NCI-H2081 (cell line): ENCODE measurements at regions not wholly inside any gene's neighbourhood (a gene's known extent, or its start where the extent isn't known, plus 50 kb on each side); places are given as distances from the start of the nearest gene placed in this dataset.

Experiments used
- DNase-seq, 2 experiments: peaks; one replicate each; lab custom pipeline; 2025; lab: John Stamatoyannopoulos, UW

- no peak for DNase-seq
Observed at GRCh38 chr5:67407979-67408378, 211.4 kb upstream of the CD180 start.

- DNase-seq = no peak
Observed at GRCh38 chr5:67405755-67406154, 209.2 kb upstream of the CD180 start.

- DNase-seq = no peak
Observed at GRCh38 chr5:67405101-67405364, 208.4 kb upstream of the CD180 start.

GRCh38 chr5:67404256-67405100 lies 207.9 kb upstream of the CD180 start:
- DNase-seq = peak in 1 of 2 experiments; percentile 35

DNA sequence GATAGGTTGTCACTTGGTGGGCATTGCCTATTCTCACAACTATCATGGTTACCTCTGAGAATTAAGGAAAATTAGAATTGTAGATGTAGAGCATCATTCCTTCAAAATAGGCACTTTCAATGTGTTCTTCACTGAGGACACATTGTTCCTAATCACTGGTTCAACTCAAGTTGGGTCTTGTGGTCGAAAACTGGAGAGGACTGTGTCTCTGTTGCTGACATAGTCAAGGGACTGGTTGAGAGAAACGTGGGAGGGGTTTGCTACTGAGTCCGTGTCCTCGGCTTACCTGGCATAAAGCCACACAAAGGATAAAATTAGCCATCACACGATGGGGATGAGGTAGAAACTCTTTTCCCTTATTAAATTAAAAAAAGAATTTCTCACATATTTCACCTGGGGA lies 205.9 kb upstream of the CD180 start:
- no peak for DNase-seq

DNA sequence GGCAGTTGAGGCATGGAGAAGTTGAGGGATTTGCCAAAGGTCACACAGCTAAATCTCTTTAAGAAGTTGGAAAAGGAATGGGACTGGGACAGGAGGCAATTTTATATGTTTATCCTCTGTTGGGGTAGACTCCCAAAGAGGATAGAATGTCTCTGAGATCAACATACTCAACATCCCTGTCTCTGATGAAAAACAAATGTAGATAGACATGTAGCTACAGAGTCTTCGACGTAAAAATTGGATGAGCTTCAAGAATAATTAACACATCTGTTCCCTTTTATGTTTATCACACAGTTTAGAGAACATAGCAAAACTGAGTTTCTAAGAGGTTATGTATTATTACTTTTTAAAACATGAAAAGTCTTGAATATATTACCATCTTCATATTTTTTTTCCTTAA lies 204.6 kb upstream of the CD180 start:
- no peak for DNase-seq

DNA sequence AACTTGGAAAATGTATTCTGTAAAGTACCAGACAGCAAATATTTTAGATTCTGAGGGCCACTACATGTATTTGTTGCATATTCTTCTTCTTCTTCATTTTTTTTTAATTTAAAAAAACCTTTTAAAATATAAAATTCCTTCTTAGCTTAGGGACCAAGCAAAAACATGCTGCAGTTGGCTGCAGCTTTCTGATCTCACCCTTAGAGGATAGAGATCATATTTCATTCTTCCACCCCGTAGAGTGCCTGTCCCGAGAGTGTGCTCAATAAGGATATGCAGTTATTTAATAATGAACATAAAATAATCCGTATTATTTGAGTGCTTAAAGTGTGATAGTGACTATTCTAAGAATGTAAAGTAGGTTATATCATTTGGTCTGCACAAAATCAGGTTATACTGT lies 204.2 kb upstream of the CD180 start:
- no peak for DNase-seq

- DNase-seq = no peak
Observed at GRCh38 chr5:67395790-67396418, 199.3 kb upstream of the CD180 start.

DNA sequence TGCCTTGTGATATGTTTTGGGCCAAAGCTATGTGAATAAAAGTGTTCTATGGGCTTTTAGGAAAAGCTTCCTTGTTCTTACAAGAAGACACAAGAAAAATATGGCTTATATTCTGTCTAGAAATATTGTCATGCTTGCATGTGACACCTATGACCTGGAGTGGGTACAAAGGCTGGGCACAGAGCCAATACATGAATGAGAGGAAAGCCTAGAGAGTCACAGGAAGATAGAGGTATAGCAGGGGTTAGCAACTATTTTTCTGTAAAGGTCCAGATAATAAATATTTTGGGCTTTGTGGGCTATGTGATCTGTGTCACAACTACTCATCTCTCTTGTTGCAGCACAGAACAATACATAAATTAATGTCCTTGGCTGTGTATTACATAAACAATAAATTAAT lies 196.6 kb upstream of the CD180 start:
- DNase-seq = no peak

GRCh38 chr5:67390935-67391334 lies 194.3 kb upstream of the CD180 start:
- no peak for DNase-seq

DNA sequence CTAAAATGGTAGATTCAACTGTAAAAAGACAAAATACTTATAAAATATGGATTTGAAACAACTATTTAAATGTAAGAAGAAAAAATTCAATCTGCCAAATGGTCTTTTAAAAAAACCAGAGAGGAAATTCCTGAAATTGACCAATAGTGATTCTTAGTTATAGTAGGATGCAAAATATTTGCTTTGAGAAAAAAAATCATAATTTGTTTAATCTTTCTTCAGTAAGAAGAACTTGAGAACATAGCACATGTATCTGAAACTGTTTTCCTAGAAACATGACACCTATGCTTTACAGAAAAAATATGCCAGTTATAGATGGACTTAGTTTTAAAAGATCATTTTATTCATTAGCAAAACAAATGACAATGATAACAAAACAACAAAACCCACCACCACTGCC lies 186.9 kb upstream of the CD180 start:
- DNase-seq = no peak

- no peak for DNase-seq
Observed at GRCh38 chr5:67381236-67381880, 184.8 kb upstream of the CD180 start.

DNA sequence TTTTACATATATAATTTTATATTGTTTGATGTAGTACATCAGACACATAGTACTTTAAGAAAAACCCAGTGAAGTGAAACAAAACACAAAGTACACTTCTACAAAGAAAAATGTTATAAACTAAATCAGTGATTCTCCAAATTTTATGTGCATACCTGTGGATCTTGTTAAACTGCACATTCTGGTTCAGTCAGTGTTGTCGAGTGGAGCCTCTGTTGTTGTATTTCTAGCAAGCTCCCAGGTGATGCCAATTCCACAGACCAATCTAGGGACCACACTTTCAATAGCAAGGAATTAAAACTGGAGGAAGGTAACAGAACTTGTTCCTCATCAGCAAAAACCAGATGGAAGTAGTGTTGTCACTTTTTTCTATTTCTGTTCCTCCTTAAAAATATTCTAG lies 183.8 kb upstream of the CD180 start:
- no peak for DNase-seq

- DNase-seq = no peak
Observed at GRCh38 chr5:67379753-67380152, 183.2 kb upstream of the CD180 start.

DNA sequence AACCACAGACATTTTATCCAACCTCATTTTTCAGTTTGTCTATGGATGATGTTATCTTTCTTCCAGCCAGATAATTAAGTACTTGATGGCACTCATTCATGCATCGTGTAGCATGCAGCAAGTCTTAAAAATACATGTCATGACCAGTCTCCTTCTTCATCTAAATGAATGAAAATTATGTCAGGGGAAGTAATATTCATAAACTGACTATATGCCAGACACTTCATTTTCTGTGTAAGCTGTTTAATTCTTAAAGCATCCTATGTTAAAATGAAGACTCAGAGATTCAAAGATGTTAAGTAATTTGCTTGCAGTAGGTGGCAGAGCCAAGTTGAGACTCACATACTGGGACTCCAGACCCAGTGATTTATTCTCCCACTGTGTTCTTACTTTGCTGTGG lies 181.7 kb upstream of the CD180 start:
- no peak for DNase-seq

DNA sequence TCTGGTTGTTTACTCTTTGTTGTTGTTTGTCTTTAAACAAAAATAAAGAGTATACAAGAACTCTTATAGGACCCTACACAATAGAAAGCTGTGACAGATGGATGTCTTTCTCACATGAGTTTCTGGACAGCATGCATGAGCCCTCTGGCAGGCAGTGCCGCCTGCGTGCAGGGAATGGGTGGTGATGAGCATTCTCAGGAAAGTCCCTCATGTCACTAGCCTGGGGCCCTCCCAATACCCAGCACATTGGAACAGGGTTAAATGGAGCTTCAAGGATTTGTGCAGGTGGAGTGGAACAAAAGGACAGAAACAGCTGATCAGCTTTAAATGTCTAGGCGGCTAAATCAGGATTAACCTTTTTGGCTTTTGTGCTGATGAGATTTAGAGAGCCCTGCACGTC lies 181.0 kb upstream of the CD180 start:
- no peak for DNase-seq

DNA sequence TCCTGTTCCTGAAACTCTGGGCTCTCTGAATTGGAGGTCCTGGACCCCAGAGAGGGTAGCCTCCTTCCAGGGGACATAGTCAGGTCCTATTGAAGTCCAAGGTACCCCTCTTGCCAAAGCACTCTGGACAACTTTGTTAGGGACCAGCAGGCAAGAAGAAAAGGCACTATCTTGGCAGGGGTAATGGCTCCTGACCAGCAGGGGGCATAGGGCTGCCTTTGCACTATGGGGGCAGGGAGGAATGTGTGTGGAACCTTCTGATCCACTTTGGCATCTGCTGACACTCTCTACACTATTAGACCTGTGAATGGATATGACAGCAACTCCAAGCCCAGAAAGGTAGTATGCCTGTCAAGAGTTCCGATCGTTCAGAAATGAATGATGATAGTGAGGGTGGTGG lies 179.0 kb upstream of the CD180 start:
- DNase-seq = no peak

- no peak for DNase-seq
Observed at GRCh38 chr5:67374378-67374777, 177.8 kb upstream of the CD180 start.

- no peak for DNase-seq
Observed at GRCh38 chr5:67373518-67373917, 176.9 kb upstream of the CD180 start.

- DNase-seq = no peak
Observed at GRCh38 chr5:67372887-67373286, 176.3 kb upstream of the CD180 start.

DNA sequence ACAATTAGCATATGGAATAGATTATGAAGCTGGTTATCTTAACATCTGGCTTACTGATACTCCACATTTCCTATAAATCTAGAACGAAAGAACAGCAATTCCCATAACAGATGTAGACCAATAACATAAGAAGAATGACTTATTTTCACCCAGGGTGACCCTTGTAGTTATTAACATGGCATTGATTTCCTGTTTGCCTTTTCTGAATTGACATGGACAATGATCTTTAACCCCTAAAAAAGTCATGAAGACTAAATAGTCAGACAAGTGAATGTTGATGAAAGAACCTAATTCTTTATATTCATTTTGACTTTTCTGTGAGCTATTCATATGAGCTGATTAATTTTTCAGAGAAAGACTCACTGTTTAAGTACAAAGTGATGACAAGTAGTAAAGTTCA lies 175.3 kb upstream of the CD180 start:
- DNase-seq = no peak

DNA sequence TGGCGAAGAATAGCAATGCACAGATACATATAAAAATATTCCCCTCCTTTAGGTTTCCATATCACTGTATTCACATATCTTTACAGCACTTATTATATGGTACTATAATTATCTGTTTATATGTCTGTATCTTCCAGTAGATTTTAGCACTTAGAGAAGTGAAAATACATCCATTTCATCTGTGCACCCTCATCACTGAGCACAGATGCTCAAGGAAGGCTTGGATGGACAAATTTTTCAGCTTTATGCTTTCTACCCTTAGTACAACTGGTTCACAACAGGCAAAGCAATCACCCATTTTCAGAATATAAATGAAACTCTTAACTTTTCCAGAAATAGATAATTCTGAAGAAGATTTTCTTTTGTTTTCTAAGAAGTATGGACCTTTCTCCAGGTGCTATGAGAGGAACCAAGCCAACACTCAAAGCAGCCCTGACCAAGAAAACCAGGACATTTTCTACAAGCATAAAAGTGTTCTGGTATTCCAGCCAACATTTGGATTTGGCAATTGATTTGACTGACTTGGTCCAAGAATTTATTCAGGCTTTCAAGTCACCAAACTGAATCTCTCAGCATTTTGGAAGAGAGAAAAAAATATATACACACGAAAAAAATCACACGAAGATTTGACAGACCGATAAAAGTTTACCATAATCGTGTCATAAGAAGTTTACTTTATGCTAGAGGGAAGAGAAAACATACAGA lies 170.2 kb upstream of the CD180 start:
- DNase-seq = no peak

DNA sequence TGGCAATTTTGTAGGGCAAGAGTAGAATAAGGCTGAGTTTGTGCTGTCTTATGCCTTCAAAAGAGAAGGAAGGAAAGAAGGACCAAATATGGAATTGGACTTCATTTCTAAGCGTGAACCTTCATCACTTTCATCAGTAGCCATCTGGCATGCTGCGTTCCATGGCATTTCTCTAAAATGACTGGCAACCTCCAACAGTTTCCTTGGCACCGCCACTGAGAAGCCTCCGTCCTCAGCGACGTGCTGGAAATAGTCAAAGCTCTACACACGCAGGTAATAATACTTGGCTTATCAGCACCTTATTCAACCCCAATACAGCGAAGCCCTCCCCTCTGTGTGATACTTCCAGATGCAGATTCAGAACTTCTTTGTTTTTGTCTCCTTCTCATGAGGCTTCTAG lies 169.7 kb upstream of the CD180 start:
- DNase-seq = no peak
